ENCODE measurements at regions not wholly inside any gene's neighbourhood (a gene's known extent, or its start where the extent isn't known, plus 50 kb on each side); places are given as distances from the start of the nearest gene placed in this dataset.
"Not testable (repeated sequence)": the region's sequence is repeated elsewhere in the genome, so short reads cannot be mapped to it uniquely, and the experiment has no call there.

DNA sequence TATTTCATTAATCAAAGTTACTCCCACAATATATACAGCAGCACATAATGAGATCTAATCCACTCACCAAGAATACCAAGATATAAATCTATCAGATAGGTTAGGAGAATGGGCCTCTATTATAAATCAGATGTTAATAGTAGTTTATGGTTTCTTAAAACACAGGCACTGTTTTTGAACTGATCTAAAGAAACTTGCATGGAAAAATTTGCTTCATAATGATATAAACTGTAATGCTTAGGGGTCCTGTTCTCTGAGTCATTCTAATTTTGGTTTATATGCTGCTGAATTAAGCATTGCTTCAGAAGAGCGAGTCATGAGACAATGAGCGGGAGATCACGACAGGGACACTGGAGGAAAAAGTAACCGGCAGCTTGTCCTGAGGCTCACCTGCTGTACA is 113.3 kb upstream of the OTUD4 start:
- DNase-seq, result no peak

GRCh38 chr4:145290955-145291354 is 110.6 kb upstream of the OTUD4 start:
- DNase-seq, result no peak

DNA sequence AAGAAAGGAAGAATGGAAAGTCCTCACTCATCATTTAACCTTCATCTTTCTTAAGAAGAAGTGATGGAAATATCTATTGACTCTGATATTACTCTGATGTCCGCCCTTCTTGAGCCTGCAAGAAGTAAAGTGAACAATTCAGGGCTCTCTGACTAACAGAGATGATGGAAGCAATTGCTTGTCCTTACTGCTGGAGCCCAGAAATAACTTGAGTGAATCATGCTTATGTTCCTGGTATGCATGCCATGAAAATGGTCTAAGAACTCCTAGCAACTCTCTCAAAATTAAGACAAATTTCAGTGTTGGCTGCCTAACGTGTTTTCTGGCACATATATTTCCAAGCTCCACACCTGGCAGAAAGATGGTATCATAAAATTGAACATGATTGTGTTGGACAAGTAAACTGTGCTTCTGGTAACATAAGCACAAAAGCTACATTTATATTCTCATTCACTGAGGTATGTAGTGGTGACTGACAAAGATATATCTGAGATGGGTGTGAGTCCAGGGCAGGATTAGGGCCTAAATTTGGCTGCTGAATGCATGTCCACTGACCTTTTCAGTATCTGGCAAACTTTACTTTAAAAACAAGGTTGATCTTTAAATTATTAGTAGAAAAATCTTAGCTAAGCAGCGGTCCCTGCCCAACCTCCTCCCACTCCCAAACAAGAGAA is 109.2 kb upstream of the OTUD4 start:
- no peak for DNase-seq

DNA sequence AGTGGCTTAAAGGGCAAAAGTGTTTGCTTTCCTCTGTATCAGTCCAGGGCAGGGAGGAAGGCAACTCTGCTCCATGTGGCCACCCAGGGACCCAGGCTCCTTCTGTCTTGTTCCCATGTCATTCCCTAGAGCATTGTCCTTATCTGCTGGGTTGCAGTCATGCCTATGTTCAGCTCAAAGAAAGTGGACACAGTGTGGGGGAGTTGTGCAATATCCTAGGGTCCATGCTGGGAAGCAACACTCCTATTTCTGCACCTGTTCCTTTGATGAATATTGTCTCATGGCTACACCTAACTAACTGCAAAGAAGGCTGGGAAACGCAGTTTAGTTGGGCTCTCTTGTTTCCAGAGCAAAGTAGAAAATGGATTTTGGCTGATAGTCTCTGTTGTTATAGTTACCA is 107.0 kb upstream of the OTUD4 start:
- DNase-seq, result no peak

- DNase-seq, result no peak
Observed at GRCh38 chr4:145285928-145286327, 105.5 kb upstream of the OTUD4 start.

- DNase-seq, result no peak
Observed at GRCh38 chr4:145283909-145284308, 103.5 kb upstream of the OTUD4 start.

DNA sequence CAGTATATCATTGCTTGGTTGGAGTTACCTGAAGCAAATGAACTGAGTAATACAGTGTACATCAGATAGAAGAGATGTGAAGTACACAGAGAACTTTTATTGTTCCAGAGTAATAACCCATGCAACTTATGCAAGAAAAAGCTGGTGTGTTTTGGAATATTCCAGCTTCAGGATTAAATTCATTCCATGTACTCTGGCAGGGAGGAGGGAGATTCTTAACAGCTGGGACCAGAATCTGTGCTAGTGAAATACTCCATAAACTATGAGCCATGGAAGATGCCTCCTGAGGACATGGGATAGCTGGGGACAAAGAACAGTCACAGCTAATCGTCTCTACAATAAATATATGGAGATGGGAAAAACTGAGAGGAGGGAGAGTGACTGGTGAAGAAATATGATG is 101.6 kb upstream of the OTUD4 start:
- no peak for DNase-seq

- no peak for DNase-seq
Observed at GRCh38 chr4:145281224-145281623, 100.8 kb upstream of the OTUD4 start.

- DNase-seq, result no peak
Observed at GRCh38 chr4:145280541-145280940, 100.2 kb upstream of the OTUD4 start.

- no peak for DNase-seq
Observed at GRCh38 chr4:145279122-145279960, 99.0 kb upstream of the OTUD4 start.

DNA sequence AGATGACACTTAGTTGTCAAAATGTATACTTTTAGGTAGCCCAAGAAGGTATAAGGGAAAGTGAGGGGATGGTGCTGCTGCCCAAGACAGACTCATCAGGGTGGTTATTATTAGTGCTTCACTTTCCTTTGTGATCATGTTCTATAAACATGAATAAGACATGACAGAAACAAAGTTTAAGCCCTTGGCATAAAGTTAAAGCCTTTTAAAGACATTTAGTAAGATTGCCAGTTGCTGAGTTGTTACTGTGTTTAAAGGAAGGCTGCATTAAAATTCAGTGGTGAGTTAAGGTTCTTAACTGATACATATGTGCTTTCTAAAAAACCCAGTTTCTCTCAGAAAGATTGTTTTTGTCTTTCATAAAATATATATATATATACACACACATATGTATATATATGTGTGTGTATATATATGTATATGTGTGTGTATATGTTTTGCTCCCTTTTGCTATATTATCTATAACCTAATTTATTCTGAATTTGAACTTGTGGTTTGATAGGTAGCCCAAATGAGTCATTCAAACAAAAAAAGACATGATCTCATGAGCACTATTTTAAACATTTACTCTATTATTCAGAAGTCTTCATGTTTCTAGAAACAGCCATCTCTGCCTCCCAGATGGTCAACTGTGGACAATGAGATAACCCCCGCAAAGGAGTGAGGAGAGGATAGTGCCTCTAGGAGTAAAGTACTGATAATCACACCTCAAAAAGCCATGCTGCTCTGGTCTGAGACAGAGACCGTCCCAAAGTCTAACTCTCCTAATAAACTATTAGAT is 98.1 kb upstream of the OTUD4 start:
- no peak for DNase-seq

- no peak for DNase-seq
Observed at GRCh38 chr4:145277011-145277410, 96.6 kb upstream of the OTUD4 start.

DNA sequence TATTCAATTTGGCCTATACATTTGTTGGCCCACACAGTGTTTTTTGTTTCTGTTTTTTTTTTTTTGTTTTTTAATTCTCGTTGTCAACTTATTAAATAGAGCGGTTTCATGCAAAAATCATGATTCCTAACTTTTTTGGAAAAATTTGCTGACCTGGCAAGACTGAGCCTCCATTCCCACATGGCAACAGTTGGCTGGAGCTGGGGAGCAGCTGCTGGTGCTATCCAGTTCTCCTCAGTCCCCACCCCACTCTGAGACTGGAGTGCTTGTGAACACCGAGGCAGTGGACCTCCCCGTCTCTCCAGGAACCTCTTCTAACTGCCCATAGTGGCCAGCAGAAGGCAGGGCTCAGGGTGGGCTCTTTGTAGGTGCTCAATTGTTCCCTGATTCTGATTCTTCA is 95.7 kb upstream of the OTUD4 start:
- DNase-seq, result no peak

- DNase-seq, result no peak
Observed at GRCh38 chr4:145271194-145271593, 90.8 kb upstream of the OTUD4 start.

DNA sequence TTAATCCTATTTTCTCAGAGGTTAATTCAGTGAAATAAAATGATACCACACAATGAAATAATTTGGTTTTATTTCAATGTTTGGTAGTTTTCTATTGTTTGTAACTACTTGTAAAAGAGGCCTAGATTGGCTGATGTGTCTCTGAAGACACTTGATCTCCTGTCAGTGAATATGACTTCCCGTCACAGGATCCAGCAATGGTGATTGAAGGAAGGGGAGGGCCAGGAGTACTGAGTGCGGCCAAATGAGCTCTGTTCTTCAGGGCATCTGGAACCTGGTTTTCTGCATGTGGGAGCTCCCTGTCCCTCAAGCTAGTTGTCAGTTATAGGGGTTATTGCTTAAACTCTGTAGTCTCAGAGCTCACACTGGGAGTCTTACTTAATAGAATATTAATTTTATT is 86.5 kb upstream of the OTUD4 start:
- no peak for DNase-seq

GRCh38 chr4:145260091-145260490 is 79.7 kb upstream of the OTUD4 start:
- no peak for DNase-seq

- not testable (repeated sequence) for DNase-seq
Observed at GRCh38 chr4:145255311-145255710, 74.9 kb upstream of the OTUD4 start.

GRCh38 chr4:145252190-145252589 is 71.8 kb upstream of the OTUD4 start:
- DNase-seq, result no peak

GRCh38 chr4:145251391-145251790 is 71.0 kb upstream of the OTUD4 start:
- no peak for DNase-seq

- no peak for DNase-seq
Observed at GRCh38 chr4:145248971-145249370, 68.6 kb upstream of the OTUD4 start.

DNA sequence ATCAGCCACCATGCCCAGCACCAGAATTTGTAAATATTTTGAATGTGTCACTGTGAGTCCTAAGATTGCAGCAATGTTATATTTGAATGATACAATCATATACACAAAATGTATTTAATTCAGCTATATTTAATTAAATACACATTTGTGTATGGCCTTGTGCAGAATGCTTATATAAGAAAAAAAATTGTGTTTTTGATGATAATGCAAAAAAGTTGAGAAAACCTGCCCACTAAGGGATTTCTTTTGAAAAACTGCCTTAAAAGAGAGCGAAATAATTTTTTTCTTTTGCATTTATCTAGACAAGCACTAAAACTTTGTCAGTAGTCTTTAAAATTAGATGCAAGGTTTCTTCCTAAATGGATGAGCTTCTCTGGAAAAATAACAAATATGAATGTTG is 68.1 kb upstream of the OTUD4 start:
- no peak for DNase-seq

DNA sequence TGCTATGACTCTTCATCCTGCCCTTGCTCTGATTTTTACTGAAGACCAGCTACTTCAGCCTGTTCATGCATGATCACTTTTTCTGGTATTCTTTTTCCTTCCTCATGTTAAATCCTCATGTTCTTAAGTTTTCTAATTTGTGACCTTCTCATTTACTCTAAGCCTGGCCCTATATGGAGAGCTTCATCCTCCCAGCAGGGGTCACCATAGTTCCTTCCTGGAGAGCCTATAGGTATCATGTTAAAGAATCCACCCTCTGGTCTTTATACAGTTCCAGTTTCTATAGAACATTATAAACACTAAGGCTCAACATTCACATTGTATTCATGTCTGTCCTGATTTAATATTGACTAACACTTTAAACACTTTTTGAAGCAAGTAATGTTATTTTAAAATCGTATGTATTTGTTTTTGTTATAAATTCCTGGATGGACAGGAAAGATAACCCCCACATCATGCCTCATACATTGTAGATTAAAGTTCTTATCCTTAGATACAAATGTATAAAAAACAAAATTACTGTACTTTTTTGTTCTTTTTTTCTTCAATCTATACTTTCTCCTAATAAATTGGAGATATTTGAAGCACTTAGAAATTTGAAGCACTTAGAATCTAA is 53.8 kb upstream of the OTUD4 start:
- peak; percentile 61 for DNase-seq

All from stimulated activated CD8-positive, alpha-beta memory T cell treated with anti-CD3 and anti-CD28 coated beads, Interleukin-4, amount 100 ng/mL, for 48 hours (primary cell).